ENCODE measurements at regions not wholly inside any gene's neighbourhood (a gene's known extent, or its start where the extent isn't known, plus 50 kb on each side); places are given as distances from the start of the nearest gene placed in this dataset.

- TF ChIP-seq POLR2A (IDR thresholded peaks at IDR 0.05): no peak
- no peak for TF ChIP-seq CTCF (IDR thresholded peaks at IDR 0.05)
These were observed 1581.5 kb upstream of the PCDH20 start for GRCh38 chr13:62997038-62997599.
